GM19397 (cell line): ENCODE measurements at regions not wholly inside any gene's neighbourhood (a gene's known extent, or its start where the extent isn't known, plus 50 kb on each side); places are given as distances from the start of the nearest gene placed in this dataset.

ENCODE experiments used
- ATAC-seq: cut with Tn5 transposase; IDR thresholded peaks from one replicate; pipeline ENCODE4 v1.9.1; 2021; ENCODE audit warnings: mild to moderate bottlenecking, moderate library complexity; ENCODE audit not compliant: unreplicated experiment

GRCh38 chr2:42882756-42883155, 90.4 kb upstream of the HAAO start:
- ATAC-seq: no peak

- ATAC-seq: no peak
Measured at GRCh38 chr2:42881732-42882131, 89.3 kb upstream of the HAAO start.

GRCh38 chr2:42880738-42881690, 88.6 kb upstream of the HAAO start:
- ATAC-seq: no peak

GRCh38 chr2:42879913-42880737, 87.7 kb upstream of the HAAO start:
- no peak for ATAC-seq

- no peak for ATAC-seq
Measured at GRCh38 chr2:42879121-42879705, 86.8 kb upstream of the HAAO start.

GRCh38 chr2:42878581-42878980, 86.2 kb upstream of the HAAO start:
- peak; percentile 48 for ATAC-seq

- no peak for ATAC-seq
Measured at GRCh38 chr2:42877936-42878335, 85.6 kb upstream of the HAAO start.

GRCh38 chr2:42877511-42877910, 85.1 kb upstream of the HAAO start:
- no peak for ATAC-seq

GRCh38 chr2:42876326-42876751, 84.0 kb upstream of the HAAO start:
- no peak for ATAC-seq

GRCh38 chr2:42875880-42876279, 83.5 kb upstream of the HAAO start:
- no peak for ATAC-seq

- ATAC-seq: no peak
Measured at GRCh38 chr2:42874949-42875801, 82.8 kb upstream of the HAAO start.

GRCh38 chr2:42872721-42873120, 80.3 kb upstream of the HAAO start:
- no peak for ATAC-seq

GRCh38 chr2:42871372-42871771, 79.0 kb upstream of the HAAO start:
- no peak for ATAC-seq

- ATAC-seq: no peak
Measured at GRCh38 chr2:42868874-42869273, 76.5 kb upstream of the HAAO start.

- ATAC-seq: no peak
Measured at GRCh38 chr2:42868096-42868495, 75.7 kb upstream of the HAAO start.

GRCh38 chr2:42867093-42868065, 75.0 kb upstream of the HAAO start:
- no peak for ATAC-seq

GRCh38 chr2:42865884-42866881, 73.8 kb upstream of the HAAO start:
- no peak for ATAC-seq

- no peak for ATAC-seq
Measured at GRCh38 chr2:42864641-42865280, 72.4 kb upstream of the HAAO start.
